SH-SY5Y (cell line): ENCODE measurements at regions not wholly inside any gene's neighbourhood (a gene's known extent, or its start where the extent isn't known, plus 50 kb on each side); places are given as distances from the start of the nearest gene placed in this dataset.

Source experiments
- GATA2 ChIP-seq: IDR thresholded peaks from 2 replicates; pipeline ENCODE4 v1.6.1; 2011; ENCODE audit warnings: mild to moderate bottlenecking, low read depth, low read length
- GATA3 ChIP-seq: IDR thresholded peaks from 2 replicates; pipeline ENCODE4 v1.6.1; 2011; ENCODE audit warnings: low read depth, mild to moderate bottlenecking, low read length, moderate library complexity

GRCh38 chr6:90382760-90383159 lies 86.1 kb upstream of the BACH2 start:
- no peak for TF ChIP-seq GATA3
- TF ChIP-seq GATA2, result no peak

GRCh38 chr6:90375681-90376439 lies 79.2 kb upstream of the BACH2 start:
- TF ChIP-seq GATA2 (no peak), GATA3 (no peak)

- TF ChIP-seq GATA3 (no peak), GATA2 (no peak)
These were observed 77.6 kb upstream of the BACH2 start for GRCh38 chr6:90374201-90374600.

- TF ChIP-seq GATA3, result no peak
- no peak for TF ChIP-seq GATA2
These were observed 76.2 kb upstream of the BACH2 start for GRCh38 chr6:90372885-90373284.

- TF ChIP-seq GATA3, result no peak
- TF ChIP-seq GATA2, result no peak
These were observed 75.8 kb upstream of the BACH2 start for GRCh38 chr6:90372450-90372849.

GRCh38 chr6:90370493-90370959 lies 73.9 kb upstream of the BACH2 start:
- TF ChIP-seq GATA3, result no peak
- TF ChIP-seq GATA2, result no peak

- TF ChIP-seq GATA2 (no peak), GATA3 (no peak)
These were observed 73.0 kb upstream of the BACH2 start for GRCh38 chr6:90369651-90370050.

GRCh38 chr6:90369024-90369519 lies 72.4 kb upstream of the BACH2 start:
- TF ChIP-seq GATA3 (no peak), GATA2 (no peak)

- no peak for TF ChIP-seq GATA2
- TF ChIP-seq GATA3, result no peak
These were observed 72.0 kb upstream of the BACH2 start for GRCh38 chr6:90368601-90369000.

GRCh38 chr6:90368001-90368400 lies 71.4 kb upstream of the BACH2 start:
- TF ChIP-seq GATA3, result no peak
- no peak for TF ChIP-seq GATA2

- TF ChIP-seq GATA3 (no peak), GATA2 (no peak)
These were observed 69.0 kb upstream of the BACH2 start for GRCh38 chr6:90365565-90366219.

GRCh38 chr6:90365002-90365401 lies 68.4 kb upstream of the BACH2 start:
- TF ChIP-seq GATA3 (no peak), GATA2 (no peak)

- TF ChIP-seq GATA2 (no peak), GATA3 (no peak)
These were observed 67.6 kb upstream of the BACH2 start for GRCh38 chr6:90364286-90364685.

GRCh38 chr6:90362318-90362717 lies 65.7 kb upstream of the BACH2 start:
- TF ChIP-seq GATA3 (no peak), GATA2 (no peak)

- TF ChIP-seq GATA3 (no peak), GATA2 (no peak)
These were observed 64.5 kb upstream of the BACH2 start for GRCh38 chr6:90361174-90361573.
